Panc1 (cell line): ENCODE measurements at regions not wholly inside any gene's neighbourhood (a gene's known extent, or its start where the extent isn't known, plus 50 kb on each side); places are given as distances from the start of the nearest gene placed in this dataset.

Source experiments
- ATAC-seq: fragments of 200-7000 bp; cut with Tn5 transposase; 2 replicates; pipeline ENCODE4 v1.9.1; 2020; ENCODE audit warnings: mild to moderate bottlenecking, moderate library complexity
- BruUV-seq: library from RNA; stranded (reverse); fragments of 400-500 nt; replicated peaks from 2 replicates; lab custom pipeline; 2021; lab: Mats Ljungman, UMichigan
- CTCF ChIA-PET: fragments of 300-600 bp; sonication (Branson Sonifier 250); formaldehyde crosslinking; loops from one replicate; lab custom pipeline; 2022; ENCODE audit warnings: antibody characterized with exemption; lab: Charles Lee
- POLR2A ChIA-PET: fragments of 300-600 bp; sonication (Branson Sonifier 250); formaldehyde crosslinking; loops from one replicate; lab custom pipeline; 2022; ENCODE audit warnings: antibody characterized with exemption; lab: Charles Lee
- DNase-seq: peaks from one replicate; pipeline ENCODE4 v3.0.0-alpha.2; 2010; ENCODE audit warnings: low read depth, low spot score
- H3K27ac ChIP-seq: 2 replicates; pipeline ENCODE4 v1.5.1; 2011; ENCODE audit warnings: mild to moderate bottlenecking, low read length, inconsistent platforms
- H3K27me3 ChIP-seq: fragments of 200-500 bp; sonication (Bioruptor generic); 2 replicates; pipeline ENCODE4 v1.6.0; 2014; ENCODE audit warnings: low read length, inconsistent platforms; ENCODE audit not compliant: control insufficient read depth, insufficient read depth
- H3K36me3 ChIP-seq: fragments of 200-500 bp; sonication (Bioruptor generic); 2 replicates; pipeline ENCODE4 v1.5.1; 2014; ENCODE audit warnings: inconsistent platforms, mild to moderate bottlenecking, low read length, moderate library complexity; ENCODE audit not compliant: control insufficient read depth, insufficient read depth
- H3K4me1 ChIP-seq: 2 replicates; pipeline ENCODE4 v1.5.1; 2011; ENCODE audit warnings: inconsistent platforms, mild to moderate bottlenecking, low read length, moderate library complexity; ENCODE audit not compliant: control insufficient read depth, insufficient read depth
- H3K4me3 ChIP-seq, 2 experiments: 2 replicates each; pipeline ENCODE4 v1.5.1; 2011 to 2012; ENCODE audit warnings: low read depth in 2 of 2, low read length in 2 of 2, mild to moderate bottlenecking in 2 of 2, inconsistent platforms in 1 of 2, moderate library complexity in 1 of 2
- H3K9me3 ChIP-seq: fragments of 200-500 bp; sonication (Bioruptor generic); 2 replicates; pipeline ENCODE4 v1.5.1; 2014; ENCODE audit warnings: low read depth, mild to moderate bottlenecking, inconsistent platforms, low read length, moderate library complexity; ENCODE audit not compliant: control insufficient read depth, insufficient read depth
- CTCF ChIP-seq: fragments of 450-650 bp; IDR thresholded peaks from 2 replicates; pipeline ENCODE4 v1.5.1; 2017; ENCODE audit warnings: mild to moderate bottlenecking
- POLR2AphosphoS5 ChIP-seq: IDR thresholded peaks from 2 replicates; pipeline ENCODE4 v1.6.1; 2012; ENCODE audit warnings: mild to moderate bottlenecking, low read depth, low read length, moderate library complexity
- REST ChIP-seq, 2 experiments: IDR thresholded peaks; 2 replicates each; pipeline ENCODE4 v1.6.1; 2011 to 2012; ENCODE audit warnings: low read depth in 2 of 2, control low read depth in 1 of 2, low read length in 1 of 2, mild to moderate bottlenecking in 1 of 2, moderate library complexity in 1 of 2; ENCODE audit not compliant: insufficient read depth in 1 of 2
- SIN3A ChIP-seq: IDR thresholded peaks from 2 replicates; pipeline ENCODE4 v1.6.1; 2012; ENCODE audit warnings: low read depth, mild to moderate bottlenecking, low read length, moderate library complexity, borderline replicate concordance; ENCODE audit not compliant: insufficient read depth
- TCF7L2 ChIP-seq: IDR thresholded peaks from 2 replicates; pipeline ENCODE4 v1.6.1; 2011; ENCODE audit warnings: mild to moderate bottlenecking, low read depth, low read length, inconsistent platforms
- in situ Hi-C: cut with HindIII; loops from 2 replicates; pipeline ENCODE4 v1.10.0; 2016; ENCODE audit warnings: low sequenced_read_pairs, low pct_unique_long_range_greater_than_20kb
- intact Hi-C: fragments of 100-400 bp; cut with micrococcal nuclease; formaldehyde crosslinking; loops from one replicate; pipeline ENCODE4 v1.10.0; 2022; ENCODE audit not compliant: unreplicated experiment

GRCh38 chr5:39657943-39658342 is 233.2 kb upstream of the DAB2 start:
- ChIA-PET POLR2A (no interaction called here), CTCF (no interaction called here)
- intact Hi-C loops, result no loop called here
- no peak for ATAC-seq
- no peaks in the 10 kb centered on the region for H3K36me3 ChIP-seq
- TF ChIP-seq SIN3A, result no peak
- no peak for TF ChIP-seq REST (IDR thresholded peaks at IDR 0.05; ENCODE audit: insufficient read depth in 1 of 2, low read depth in 2 of 2, low read length in 1 of 2)
- no peak overlapping the region for H3K27ac ChIP-seq
- H3K4me3 ChIP-seq, result no peak overlapping the region
- BruUV-seq, result no TSS peak
- H3K9me3 ChIP-seq, result no peaks in the 10 kb centered on the region
- no peaks in the 10 kb centered on the region for H3K4me1 ChIP-seq
- in situ Hi-C loops, result no loop called here
- DNase-seq, result no peak
- H3K27me3 ChIP-seq, result no peaks in the 10 kb centered on the region

GRCh38 chr5:39656600-39656999 is 231.8 kb upstream of the DAB2 start:
- no peaks in the 10 kb centered on the region for H3K4me1 ChIP-seq
- no TSS peak for BruUV-seq
- H3K9me3 ChIP-seq, result no peaks in the 10 kb centered on the region
- ATAC-seq, result no peak
- H3K4me3 ChIP-seq, result no peak overlapping the region
- CTCF ChIA-PET, result interaction anchor here (0.5 kb wide), 1 partner anchor 33 kb away, joined by 4 read pairs; no protein-coding TSS in a partner anchor
- DNase-seq, result no peak
- in situ Hi-C loops (no loop called here), intact Hi-C loops (no loop called here)
- no peak overlapping the region for H3K27ac ChIP-seq
- POLR2A ChIA-PET, result no interaction called here
- no peaks in the 10 kb centered on the region for H3K27me3 ChIP-seq
- H3K36me3 ChIP-seq, result no peaks in the 10 kb centered on the region
- no peak for TF ChIP-seq SIN3A
- TF ChIP-seq POLR2AphosphoS5, result no peak
- no peak for TF ChIP-seq TCF7L2
- TF ChIP-seq REST (IDR thresholded peaks at IDR 0.05; ENCODE audit: insufficient read depth in 1 of 2, low read depth in 2 of 2, low read length in 1 of 2), result no peak
- no peak for TF ChIP-seq CTCF
